T47D (cell line): ENCODE measurements at regions not wholly inside any gene's neighbourhood (a gene's known extent, or its start where the extent isn't known, plus 50 kb on each side); places are given as distances from the start of the nearest gene placed in this dataset.
"Not testable (repeated sequence)": the region's sequence is repeated elsewhere in the genome, so short reads cannot be mapped to it uniquely, and the experiment has no call there.

Experiments
- DNase-seq, 2 experiments: peaks; one replicate each; pipeline versions ENCODE4 v3.0.0 to v3.0.0-alpha.2; 2011 to 2012; ENCODE audit warnings: low read depth in 1 of 2, low spot score in 1 of 2
- JUND ChIP-seq: IDR thresholded peaks from 2 replicates; pipeline ENCODE4 v1.6.1; 2012; ENCODE audit warnings: low read depth
- in situ Hi-C: cut with HindIII; loops from 2 replicates; pipeline ENCODE4 v1.10.0; 2016; ENCODE audit warnings: low sequenced_read_pairs, low pct_unique_long_range_greater_than_20kb

- in situ Hi-C loops: no loop called here
- no peak for DNase-seq
- TF ChIP-seq JUND: no peak
These were observed 361.3 kb upstream of the SOX9 start for GRCh38 chr17:71759422-71760060.

- DNase-seq: no peak
- in situ Hi-C loops: no loop called here
- TF ChIP-seq JUND: no peak
These were observed 360.6 kb upstream of the SOX9 start for GRCh38 chr17:71760062-71760720.

- TF ChIP-seq JUND: no peak
- DNase-seq: no peak
- in situ Hi-C loops: no loop called here
These were observed 358.3 kb upstream of the SOX9 start for GRCh38 chr17:71762526-71762925.

- in situ Hi-C loops: no loop called here
- peak in 1 of 2 experiments; percentile 34 for DNase-seq
- TF ChIP-seq JUND: no peak
These were observed 356.3 kb upstream of the SOX9 start for GRCh38 chr17:71764505-71764904.

- no peak for TF ChIP-seq JUND
- no peak for DNase-seq
- in situ Hi-C loops: no loop called here
These were observed 355.4 kb upstream of the SOX9 start for GRCh38 chr17:71765437-71765836.

GRCh38 chr17:71769850-71770249, 351.0 kb upstream of the SOX9 start:
- in situ Hi-C loops: no loop called here
- no peak for TF ChIP-seq JUND
- no peak for DNase-seq

GRCh38 chr17:71777048-71777640, 343.7 kb upstream of the SOX9 start:
- no peak for TF ChIP-seq JUND
- DNase-seq: no peak
- in situ Hi-C loops: no loop called here

- in situ Hi-C loops: no loop called here
- no peak for TF ChIP-seq JUND
- DNase-seq: no peak
These were observed 341.3 kb upstream of the SOX9 start for GRCh38 chr17:71779482-71779881.

GRCh38 chr17:71780596-71780995, 340.2 kb upstream of the SOX9 start:
- no peak for TF ChIP-seq JUND
- DNase-seq: no peak
- in situ Hi-C loops: no loop called here

- DNase-seq, in situ Hi-C loops: not testable (repeated sequence)
These were observed 338.8 kb upstream of the SOX9 start for GRCh38 chr17:71782021-71782420.

- no peak for DNase-seq
- in situ Hi-C loops: no loop called here
- TF ChIP-seq JUND: no peak
These were observed 330.0 kb upstream of the SOX9 start for GRCh38 chr17:71790791-71791190.

- no peak for DNase-seq
- in situ Hi-C loops: no loop called here
- TF ChIP-seq JUND: no peak
These were observed 329.5 kb upstream of the SOX9 start for GRCh38 chr17:71791311-71791710.

- DNase-seq: no peak
- TF ChIP-seq JUND: no peak
- in situ Hi-C loops: no loop called here
These were observed 327.9 kb upstream of the SOX9 start for GRCh38 chr17:71792966-71793365.
